IMR-90 (cell line): ENCODE measurements at regions not wholly inside any gene's neighbourhood (a gene's known extent, or its start where the extent isn't known, plus 50 kb on each side); places are given as distances from the start of the nearest gene placed in this dataset.

Source experiments
- CTCF ChIP-seq: conservative IDR thresholded peaks from 2 replicates; pipeline ENCODE4 v1.5.1; 2012; ENCODE audit warnings: mild to moderate bottlenecking, low read depth, low read length, improper control_type of control experiment
- ELK1 ChIP-seq: fragments of 150-350 bp; IDR thresholded peaks from 2 replicates; pipeline ENCODE4 v1.6.1; 2016; ENCODE audit warnings: low read depth, mild to moderate bottlenecking, low read length, moderate library complexity, borderline replicate concordance
- FOS ChIP-seq: fragments of 150-350 bp; IDR thresholded peaks from 2 replicates; pipeline ENCODE4 v1.6.1; 2016; ENCODE audit warnings: low read depth, low read length
- MAFK ChIP-seq: IDR thresholded peaks from 2 replicates; pipeline ENCODE4 v1.6.1; 2012; ENCODE audit warnings: low read depth, low read length, improper control_type of control experiment
- MXI1 ChIP-seq: IDR thresholded peaks from 2 replicates; pipeline ENCODE4 v1.6.1; 2012; ENCODE audit warnings: low read depth, mild to moderate bottlenecking, low read length, moderate library complexity, borderline replicate concordance
- POLR2A ChIP-seq: IDR thresholded peaks from 2 replicates; pipeline ENCODE4 v1.6.1; 2012; ENCODE audit warnings: mild to moderate bottlenecking, low read depth, low read length
- RAD21 ChIP-seq: IDR thresholded peaks from 2 replicates; pipeline ENCODE4 v1.6.1; 2012; ENCODE audit warnings: low read length, improper control_type of control experiment
- RCOR1 ChIP-seq: IDR thresholded peaks from 2 replicates; pipeline ENCODE4 v1.6.1; 2012; ENCODE audit warnings: mild to moderate bottlenecking, low read length, improper control_type of control experiment; ENCODE audit not compliant: insufficient replicate concordance
- SMC3 ChIP-seq: fragments of 150-350 bp; IDR thresholded peaks from 2 replicates; pipeline ENCODE4 v1.6.1; 2016; ENCODE audit warnings: low read depth, mild to moderate bottlenecking, antibody characterized with exemption, low read length, moderate library complexity
- USF2 ChIP-seq: fragments of 150-350 bp; IDR thresholded peaks from 2 replicates; pipeline ENCODE4 v1.6.1; 2017; ENCODE audit warnings: mild to moderate bottlenecking, antibody characterized with exemption, low read length, low read depth

- TF ChIP-seq CTCF: no peak
- no peak for TF ChIP-seq FOS
- no peak for TF ChIP-seq POLR2A
- no peak for TF ChIP-seq RAD21
- no peak for TF ChIP-seq MAFK
- TF ChIP-seq ELK1: no peak
- no peak for TF ChIP-seq RCOR1
- no peak for TF ChIP-seq MXI1
- no peak for TF ChIP-seq SMC3
- TF ChIP-seq USF2: no peak
Observed at GRCh38 chr10:23614483-23614882, 175.6 kb downstream of the OTUD1 start.
